Amniotic stem cell (primary cell): ENCODE measurements at regions not wholly inside any gene's neighbourhood (a gene's known extent, or its start where the extent isn't known, plus 50 kb on each side); places are given as distances from the start of the nearest gene placed in this dataset.
"Not testable (repeated sequence)": the region's sequence is repeated elsewhere in the genome, so short reads cannot be mapped to it uniquely, and the experiment has no call there.

Source experiments
- DNase-seq: peaks from one replicate; lab custom pipeline; 2025; lab: John Stamatoyannopoulos, UW

DNA sequence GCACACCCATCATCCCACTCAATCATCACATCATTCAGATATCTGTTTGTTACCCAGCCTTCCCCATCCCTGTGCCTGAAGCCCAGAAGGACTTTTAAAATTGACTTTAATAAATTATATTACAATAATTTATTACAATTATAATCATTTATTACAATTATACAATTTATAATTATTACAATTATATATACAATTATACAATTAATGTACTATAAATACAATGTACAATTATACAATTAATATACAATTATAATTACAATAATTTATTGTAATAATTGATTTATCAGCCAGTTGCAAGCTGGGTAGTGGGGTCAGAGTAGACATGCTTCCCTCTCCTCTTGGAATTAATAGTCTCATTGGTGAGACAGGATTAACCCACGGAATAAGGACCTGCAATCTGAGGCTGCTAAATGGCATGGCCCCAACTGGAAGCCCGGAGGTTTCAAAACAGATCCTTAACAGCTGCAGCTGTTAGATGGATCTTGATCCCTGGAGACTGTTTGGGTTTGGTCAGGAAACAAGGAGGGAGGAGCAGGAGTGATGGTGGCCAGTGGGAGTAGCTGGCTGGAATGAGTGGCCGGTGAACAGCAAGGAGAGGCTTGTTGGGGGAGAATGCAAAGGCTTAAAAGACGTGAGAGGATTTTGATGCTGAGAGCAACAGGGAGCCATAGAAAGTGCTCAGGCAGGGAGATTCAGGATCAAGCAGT, 402.8 kb upstream of the PODXL start:
- no peak for DNase-seq

DNA sequence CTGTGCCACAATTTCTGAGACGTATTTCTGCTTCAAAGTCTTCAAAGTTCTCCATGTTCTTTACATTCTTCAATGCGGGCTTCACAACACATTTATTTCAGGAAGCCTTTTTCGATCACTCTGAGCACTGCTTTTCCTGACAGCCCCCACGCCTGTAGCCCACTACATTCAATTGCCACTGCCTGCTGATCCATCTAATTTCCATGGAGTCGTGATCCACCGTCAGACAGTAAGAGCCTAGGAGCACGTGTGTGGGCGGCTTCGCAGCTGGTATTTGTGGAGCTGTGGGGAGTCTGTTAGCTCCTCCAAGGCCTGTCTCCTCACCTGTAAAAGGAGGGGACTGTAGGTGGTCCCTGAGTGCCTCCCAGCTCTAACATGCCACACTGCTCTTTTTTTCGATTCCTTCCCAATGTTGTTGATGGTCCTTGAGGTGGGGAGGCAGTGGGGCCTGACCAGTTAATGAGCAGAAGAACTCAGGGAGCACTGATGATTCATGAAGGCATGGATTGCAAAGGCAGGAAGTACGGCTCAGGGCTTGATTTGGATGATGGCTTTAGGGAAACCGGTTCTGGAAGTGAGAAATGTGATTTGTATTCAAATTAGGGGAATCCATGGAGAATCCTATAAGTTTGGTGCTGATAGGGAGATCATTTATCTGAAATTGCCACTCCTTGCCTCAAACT, 401.1 kb upstream of the PODXL start:
- no peak for DNase-seq

DNA sequence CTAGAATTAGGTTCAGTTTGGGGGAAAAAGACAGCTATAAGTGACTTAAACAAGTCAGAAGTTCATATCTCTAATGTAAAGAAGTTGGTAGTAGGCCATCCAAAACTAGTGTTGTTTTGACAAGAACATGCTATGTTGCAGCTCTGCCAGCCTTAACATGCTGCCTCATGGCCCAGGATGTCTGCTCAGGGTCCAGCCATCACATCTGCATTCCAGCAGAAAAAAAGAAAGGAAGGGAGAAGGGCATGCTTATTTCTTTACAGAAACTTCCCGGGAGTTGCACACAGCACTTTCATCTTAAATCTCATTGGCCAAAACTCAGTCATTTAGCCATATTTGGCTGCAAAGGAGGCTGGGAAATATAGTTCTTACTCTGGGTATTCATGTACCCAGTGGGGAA, 400.4 kb upstream of the PODXL start:
- DNase-seq: no peak

DNA sequence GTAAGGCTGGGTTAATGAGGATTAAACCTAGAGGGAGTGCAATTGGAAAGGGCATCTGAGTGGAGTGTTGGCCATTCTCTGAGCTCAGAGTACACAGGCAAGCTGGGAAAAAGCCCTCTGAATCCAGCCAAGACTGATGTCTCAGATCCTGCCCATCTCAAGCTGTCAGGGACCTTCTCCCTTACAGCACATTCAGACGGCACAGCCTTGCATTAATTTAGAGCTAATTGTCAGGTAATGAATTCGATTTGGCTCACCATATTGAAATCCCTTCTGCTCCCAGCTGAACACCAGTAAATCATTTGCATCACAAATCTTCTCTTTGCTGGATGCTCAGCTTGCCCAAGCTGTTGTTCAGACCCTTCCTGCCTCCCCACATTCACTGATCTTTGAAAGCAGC, 399.3 kb upstream of the PODXL start:
- DNase-seq: no peak

DNA sequence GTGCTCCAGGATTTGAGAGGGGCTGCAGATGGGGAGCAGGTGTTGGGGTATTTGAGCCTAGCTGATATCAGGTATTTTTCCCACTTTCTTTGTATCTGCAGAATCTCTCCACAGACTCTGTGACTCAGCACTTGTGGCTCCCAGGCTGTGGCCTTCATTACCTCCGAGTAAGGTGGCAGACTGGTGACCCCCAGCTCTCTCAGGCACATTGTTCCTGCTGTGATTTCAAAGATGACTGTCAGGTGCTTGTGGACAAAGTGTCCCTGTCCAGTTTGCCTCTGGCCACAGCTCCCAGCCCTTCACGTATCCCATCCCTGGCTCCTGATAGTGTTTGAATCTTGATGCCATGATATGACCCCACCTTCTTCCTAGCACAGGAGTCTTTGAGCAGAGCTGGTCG, 396.8 kb upstream of the PODXL start:
- no peak for DNase-seq

DNA sequence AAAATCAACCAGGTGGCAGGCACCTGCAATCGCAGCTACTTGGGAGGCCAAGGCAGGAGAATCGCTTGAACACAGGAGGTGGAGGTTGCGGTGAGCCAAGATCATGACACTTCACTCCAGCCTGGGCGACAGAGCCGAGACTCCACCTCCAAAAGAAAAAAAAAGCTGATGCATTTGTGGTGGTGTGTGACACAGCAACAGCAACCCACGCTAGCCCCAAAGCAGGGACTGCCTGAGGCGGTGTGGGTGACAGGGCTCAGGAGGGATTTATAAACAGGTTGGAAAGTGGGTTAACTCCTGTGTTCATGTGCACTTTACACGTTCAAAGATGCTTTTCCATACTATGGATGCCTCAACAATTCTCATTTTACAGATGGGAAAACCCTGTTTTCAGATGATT, 395.9 kb upstream of the PODXL start:
- no peak for DNase-seq

DNA sequence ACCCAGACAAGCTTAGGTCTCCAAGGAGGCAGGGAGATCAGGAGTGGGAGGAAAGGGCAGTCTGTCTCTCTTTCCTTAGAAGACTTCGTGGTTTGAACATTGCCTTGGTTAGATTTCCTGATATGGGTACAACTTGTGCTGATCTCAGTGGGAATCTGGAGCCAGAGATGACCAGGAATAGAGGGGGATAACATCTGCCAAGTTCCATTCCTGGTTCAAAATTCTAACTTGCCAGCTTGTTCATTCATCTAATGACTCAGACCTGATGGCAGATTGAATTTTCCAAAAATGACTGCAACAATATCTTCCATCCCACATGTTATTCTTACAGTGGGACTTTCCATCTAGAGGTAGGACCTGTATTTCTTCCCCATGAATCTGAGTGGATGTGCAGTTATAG, 394.3 kb upstream of the PODXL start:
- DNase-seq: no peak

DNA sequence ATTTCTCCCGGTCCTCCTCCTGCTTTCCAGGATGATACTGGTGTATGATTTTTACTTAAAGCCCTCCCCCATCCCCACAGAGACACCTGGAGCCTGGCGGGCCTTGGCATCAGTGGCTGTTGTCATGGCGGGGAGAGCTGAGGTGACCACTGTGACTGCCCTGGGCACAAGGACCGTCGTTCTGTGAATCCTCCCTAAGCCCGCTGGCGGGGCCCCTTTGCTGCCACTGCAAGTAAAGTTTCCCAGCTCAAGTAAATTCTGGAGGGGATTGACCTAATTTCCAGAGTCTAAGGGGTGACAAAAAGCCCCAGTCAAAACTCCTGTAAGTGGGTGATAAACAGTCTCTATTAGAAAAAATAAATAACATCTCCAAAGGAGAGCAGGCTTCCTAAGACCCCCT, 393.2 kb upstream of the PODXL start:
- no peak for DNase-seq

DNA sequence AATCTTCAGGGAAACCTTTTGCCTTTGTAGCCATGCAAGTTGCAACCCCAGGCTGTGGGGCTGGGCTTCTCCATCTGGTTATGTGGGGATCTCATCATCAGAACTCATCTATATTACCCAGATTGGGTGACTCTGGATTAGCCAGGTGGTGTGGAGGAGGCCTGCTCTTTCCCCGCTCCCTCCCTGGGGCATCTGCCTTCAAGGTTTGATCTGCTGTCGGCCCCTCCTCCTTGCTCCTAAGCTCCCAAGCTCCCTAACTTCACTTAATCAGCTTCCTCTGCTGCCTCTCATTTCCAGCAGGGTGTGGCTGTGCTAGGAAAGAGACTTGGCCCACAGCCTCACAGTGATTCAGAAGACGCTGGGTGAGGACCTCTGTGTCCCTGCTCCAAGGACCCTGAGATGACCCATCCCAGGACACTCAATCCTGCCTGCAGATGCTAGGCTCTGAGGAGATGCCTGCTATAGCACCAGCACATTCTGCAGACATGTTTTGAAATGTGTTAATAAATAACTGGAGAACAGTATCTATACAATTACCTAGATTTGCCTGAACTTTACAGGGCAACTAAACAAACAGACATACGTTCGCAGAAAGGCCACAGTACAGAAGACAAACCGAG, 392.1 kb upstream of the PODXL start:
- DNase-seq: no peak

DNA sequence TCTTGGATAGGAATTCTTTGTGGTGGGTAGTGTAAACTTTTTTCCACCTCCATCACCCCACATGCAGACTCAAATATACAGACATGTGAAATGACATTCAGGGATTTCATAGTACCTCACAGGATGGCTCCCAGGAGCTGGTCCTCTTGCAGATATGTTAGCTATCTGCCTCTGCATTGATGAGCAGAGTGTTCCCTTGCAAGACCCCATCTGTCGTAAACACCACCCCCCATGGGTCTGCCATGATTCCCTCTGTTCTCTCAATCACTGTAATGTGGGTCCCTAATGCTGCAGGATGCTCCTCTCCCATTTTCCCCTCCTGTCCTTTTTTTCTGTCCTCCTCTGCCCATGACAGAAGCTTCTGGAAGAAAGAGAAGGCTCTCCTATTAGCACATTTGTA, 391.2 kb upstream of the PODXL start:
- DNase-seq: no peak

DNA sequence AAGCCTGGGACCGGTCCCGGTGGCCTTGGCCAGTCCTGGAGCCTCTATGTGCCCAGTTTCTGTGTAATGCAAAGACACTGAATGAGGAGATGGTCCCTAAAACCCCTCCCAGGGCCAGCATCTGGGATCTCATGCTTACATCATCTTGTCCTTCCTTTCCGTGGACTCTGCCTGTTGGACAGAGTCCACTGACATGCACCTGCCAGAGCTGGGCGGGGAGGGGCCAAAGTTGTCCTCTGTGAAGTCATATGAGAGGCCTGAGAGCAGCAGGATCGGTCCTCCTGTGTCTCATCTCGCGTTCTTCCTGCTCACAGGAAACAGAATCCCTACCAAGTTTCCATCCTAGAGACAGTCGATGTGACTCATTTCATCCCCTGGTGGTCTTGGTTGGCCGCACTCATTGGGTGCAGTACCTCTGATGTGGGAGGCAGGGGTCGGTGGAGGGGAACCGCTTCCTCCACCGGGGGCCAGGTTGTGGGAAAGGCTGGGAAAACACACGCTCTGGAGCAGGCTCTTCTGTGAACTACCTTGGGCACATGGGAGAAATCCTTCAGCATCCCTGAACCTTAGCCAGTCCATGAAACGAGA, 389.6 kb upstream of the PODXL start:
- DNase-seq: no peak

DNA sequence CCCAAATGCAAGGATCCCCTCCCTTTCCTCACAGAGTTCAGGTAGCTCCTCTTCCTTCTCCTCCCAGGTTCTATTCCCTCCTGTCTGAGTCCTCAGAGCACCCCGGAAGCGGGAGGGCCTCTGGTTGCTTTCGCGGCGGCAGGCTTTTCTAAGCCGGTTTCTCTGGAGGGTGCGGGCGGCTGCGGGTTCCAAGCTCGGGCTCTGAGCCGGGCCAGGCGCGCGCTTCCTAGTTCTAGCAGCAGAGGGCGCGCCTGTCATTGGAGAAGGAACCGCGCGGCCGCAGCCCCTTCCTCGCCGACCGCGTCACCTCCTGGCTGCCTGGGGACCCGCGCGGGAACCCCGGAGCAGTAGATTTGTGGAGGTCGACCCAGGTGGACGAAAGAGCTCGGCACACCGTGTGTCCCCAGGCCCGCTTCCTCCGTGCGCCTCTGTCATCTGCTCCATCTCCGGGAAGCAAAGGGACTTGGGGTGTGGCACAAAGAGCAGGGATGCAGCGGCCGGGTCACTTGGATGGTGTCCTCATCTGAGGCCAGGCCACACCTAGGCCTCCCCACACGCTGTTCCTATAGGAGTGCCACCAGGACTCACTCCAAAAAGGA, 389.0 kb upstream of the PODXL start:
- peak; percentile 8 for DNase-seq

DNA sequence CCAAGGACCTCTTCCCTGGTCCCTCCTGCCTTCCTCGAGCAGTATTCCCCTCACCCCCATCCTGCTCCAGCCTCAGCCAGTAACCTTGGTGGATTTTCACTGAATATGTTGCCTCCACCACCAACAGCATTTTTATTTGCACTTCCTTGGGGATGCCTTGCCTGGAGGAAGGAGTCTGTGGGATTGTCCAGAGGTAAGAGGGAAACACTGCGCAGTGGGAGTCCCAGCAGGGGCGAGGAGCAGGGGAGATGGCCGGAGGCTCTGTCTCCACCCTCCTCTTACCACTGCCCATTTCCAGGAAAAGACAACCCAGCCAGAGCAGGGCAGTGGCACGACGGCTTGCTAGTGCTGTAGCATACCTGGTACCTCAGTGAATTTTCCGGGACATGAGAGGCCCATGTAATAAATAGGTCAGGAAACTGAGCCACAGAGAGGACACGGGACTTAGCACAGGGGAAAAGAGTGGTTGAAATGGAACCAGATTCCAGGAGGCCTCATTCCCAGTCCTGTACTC, 388.2 kb upstream of the PODXL start:
- DNase-seq: no peak

DNA sequence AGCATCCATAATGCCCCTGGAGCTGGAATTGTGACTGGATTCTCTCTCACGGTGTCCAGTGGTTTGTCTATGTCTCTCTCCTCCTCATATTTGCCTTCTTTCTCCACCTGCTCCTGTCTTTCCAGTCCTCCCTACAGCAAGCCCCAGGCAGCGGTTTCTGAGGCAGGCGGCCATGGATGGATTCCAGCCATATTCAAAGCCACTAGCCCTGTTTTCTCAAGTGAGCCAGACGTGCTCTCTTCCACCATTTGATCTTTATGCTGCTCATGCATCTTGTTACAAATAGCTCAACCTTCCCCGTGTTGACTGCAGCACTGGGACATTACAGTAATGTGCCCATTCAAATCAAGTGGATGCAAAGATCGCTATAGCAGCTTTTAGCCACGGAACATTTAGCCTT, 387.2 kb upstream of the PODXL start:
- no peak for DNase-seq

DNA sequence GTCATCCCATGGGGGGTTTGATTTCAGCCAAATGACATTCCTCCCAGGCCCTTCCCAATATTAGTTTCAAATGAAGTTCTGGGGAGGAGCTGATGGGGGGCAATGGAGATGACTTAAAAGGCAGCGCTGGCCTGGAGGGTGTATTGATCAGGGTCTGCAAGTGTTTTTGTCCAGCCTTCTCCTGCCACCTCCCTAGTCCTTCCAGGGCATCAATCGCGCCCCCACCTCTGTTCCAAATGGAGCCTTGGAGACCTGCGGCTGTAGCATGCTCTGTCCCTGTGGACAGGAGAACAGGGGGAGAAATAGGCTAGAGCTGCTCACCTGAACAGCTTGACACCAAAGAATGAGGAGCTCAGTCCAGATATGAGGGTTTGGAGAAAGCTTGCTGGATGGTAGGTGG, 386.8 kb upstream of the PODXL start:
- no peak for DNase-seq

DNA sequence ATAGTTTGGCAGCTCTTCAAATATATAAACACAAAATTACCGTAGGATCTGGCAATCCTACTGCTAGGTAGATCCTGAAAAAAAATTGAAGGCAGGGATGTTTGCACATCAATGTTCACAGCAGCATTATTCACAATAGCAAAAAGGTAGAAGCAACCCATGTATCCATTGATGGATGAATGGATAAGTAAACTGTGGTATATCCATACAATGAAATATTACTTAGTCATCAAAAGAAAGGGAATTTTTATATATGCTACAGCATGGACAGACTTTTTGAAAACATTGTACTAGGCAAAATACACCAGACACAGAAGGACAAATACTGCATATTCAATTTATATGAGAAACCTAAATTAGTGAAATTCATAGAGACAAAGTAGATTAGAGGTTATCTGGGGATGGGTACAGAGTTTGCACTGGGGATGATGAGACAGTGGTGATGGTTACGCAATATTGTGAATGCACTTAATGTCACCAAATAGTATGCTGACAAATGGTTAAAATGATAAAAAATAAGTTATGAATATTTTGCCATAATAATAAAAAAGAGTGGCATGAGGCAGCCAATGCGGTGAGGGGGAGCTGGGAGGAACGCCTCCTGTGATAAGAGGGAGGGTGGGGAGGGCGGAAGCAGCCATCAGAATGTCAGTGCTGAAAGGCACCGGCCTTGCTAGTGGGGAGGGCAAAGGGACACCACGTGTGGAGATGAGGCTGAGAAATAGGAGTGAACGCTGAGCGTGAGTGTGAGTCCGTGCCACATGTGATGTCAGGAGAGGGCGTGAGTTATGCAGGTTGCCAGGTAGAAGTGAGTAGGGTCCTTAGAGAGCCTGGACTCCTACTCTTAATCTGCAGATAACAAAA, 386.1 kb upstream of the PODXL start:
- DNase-seq: no peak

DNA sequence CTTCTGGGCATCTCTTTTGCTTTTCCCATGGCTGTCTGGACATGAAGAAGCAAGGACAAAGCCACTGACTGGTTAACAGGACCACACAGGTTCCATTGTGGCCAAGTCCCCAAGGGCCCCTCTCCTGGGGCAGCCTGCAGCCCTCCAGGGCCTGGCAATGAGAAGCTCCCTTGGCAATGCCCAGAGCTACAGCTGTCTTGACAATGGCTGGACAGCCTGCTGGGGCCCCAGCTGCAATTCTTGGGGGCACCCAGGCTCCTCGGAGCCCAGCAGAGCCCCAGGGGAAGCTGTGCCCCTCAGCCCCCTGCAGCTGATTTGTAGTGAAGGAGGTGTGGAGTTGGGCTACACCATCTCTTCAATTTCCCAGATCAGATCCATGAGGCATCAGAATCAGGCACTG, 384.9 kb upstream of the PODXL start:
- no peak for DNase-seq

DNA sequence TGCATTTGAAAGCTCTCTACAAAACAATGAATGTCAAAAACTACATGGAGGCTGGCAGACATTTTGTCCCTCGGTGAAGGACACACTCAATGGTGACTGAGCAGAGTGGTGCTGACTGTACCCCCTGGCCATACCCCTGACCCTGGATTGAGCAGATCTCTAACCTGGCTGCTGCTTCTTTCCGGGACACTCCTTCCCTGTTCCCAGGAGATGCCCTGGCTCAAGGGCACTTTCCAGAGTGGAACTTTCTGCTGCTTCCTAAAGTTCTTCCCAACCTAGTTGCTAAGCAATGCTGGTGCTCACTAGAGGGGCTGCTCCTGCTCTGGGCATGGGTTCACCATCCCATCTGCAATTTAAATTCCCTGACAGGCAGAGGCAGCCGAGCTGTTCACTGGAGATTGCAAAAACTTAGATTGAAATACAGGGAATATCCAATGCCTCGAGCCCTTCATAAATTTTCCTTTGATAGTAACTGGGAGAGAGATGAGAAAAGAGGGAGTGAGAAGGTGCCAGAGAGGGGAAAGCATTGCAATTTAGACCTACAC, 384.3 kb upstream of the PODXL start:
- DNase-seq: no peak

DNA sequence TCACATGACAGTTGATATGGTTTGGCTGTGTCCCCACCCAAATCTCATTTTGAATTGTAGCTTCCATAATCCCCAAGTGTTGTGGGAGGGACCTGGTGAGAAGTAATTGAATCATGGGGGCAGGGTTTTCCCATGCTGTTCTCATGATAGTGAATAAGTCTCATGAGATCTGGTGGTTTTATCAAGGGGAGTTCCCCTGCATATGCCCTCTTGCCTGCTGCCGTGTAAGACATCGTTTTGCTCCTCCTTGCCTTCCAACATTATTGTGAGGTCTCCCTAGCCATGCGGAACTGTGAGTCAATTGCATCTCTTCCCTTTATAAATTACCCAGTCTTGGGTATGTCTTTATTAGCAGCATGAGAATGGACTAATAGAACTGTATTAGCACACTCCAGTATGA, 382.4 kb upstream of the PODXL start:
- not testable (repeated sequence) for DNase-seq

DNA sequence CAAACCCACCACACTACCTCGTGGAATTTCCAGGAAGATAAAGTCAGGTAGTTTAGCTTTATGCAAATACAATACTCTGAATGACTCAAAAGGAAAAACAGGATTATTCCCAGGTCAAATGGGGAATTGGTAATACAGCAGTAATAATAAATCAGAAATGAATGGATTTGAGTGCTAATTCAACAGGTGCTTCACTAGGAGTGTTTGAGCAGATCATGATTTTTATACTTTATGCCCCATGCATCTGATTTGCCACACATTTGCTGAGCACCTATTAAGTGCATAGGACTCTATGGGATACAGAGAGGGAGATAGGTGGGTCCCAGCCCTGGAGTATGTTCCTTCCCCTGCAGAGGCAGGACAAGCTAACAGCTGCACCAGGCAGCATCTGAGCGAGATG, 381.4 kb upstream of the PODXL start:
- DNase-seq: no peak

DNA sequence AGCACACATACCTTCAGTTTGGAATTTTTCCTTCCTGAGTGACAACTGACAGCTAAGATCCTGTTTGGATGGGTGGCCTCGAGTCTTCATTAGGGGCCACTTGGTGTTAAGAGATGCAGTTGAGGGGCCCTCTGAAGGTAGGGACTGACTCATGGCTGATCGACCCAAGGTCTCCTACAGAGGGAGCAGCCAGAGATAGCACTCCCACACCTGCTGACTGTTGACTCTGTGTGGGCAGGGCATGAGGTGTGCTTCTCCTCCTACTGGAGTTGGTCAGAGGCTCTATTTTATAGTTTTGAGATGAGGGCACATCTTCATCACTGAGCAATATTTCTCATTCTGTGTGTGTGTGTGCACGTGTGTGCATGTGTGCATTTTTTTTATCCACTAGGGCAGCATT, 378.8 kb upstream of the PODXL start:
- DNase-seq: no peak
